Parathyroid adenoma (tissue), 2 donors: ENCODE measurements at regions not wholly inside any gene's neighbourhood (a gene's known extent, or its start where the extent isn't known, plus 50 kb on each side); places are given as distances from the start of the nearest gene placed in this dataset.

Experiments used
- H2AFZ ChIP-seq: fragments of 300-600 bp; sonication (generic); one replicate; pipeline ENCODE4 v1.7.0; 2017; ENCODE audit warnings: antibody characterized with exemption, mild to moderate bottlenecking
- H3K27ac ChIP-seq: fragments of 300-600 bp; sonication (generic); one replicate; pipeline ENCODE4 v1.7.0; 2017
- H3K27me3 ChIP-seq: fragments of 300-600 bp; sonication (generic); one replicate; pipeline ENCODE4 v1.7.0; 2017; ENCODE audit warnings: low read length; ENCODE audit not compliant: control insufficient read depth, insufficient read depth
- H3K36me3 ChIP-seq: fragments of 300-600 bp; sonication (generic); one replicate; pipeline ENCODE4 v1.7.0; 2017; ENCODE audit warnings: low read length; ENCODE audit not compliant: control insufficient read depth, insufficient read depth
- H3K4me1 ChIP-seq: fragments of 300-600 bp; sonication (generic); one replicate; pipeline ENCODE4 v1.7.0; 2017; ENCODE audit warnings: control low read depth
- H3K4me2 ChIP-seq: fragments of 300-600 bp; sonication (generic); one replicate; pipeline ENCODE4 v1.7.0; 2017; ENCODE audit warnings: low read length
- H3K4me3 ChIP-seq: fragments of 300-600 bp; sonication (generic); one replicate; pipeline ENCODE4 v1.7.0; 2017; ENCODE audit warnings: low read depth, low read length
- H3K79me2 ChIP-seq: fragments of 300-600 bp; sonication (generic); one replicate; pipeline ENCODE4 v1.7.0; 2017; ENCODE audit warnings: control low read depth
- H3K9ac ChIP-seq: fragments of 300-600 bp; sonication (generic); one replicate; pipeline ENCODE4 v1.7.0; 2017; ENCODE audit warnings: mild to moderate bottlenecking
- H3K9me3 ChIP-seq: fragments of 300-600 bp; sonication (generic); one replicate; pipeline ENCODE4 v1.7.0; 2017; ENCODE audit warnings: low read length; ENCODE audit not compliant: control insufficient read depth
- TF ChIP-seq, protein P1 (sequence below): fragments of 300-600 bp; sonication (generic); IDR thresholded peaks from one replicate; pipeline ENCODE4 v1.7.0; 2017; ENCODE audit warnings: antibody characterized with exemption, mild to moderate bottlenecking
- donor health status: primary hyperparathyroidism.

- H3K4me3 ChIP-seq: no peak overlapping the region
- H3K27ac ChIP-seq: no peak overlapping the region
- H3K4me2 ChIP-seq: no peak overlapping the region
- H3K9ac ChIP-seq: no peak overlapping the region
- no peaks in the 10 kb centered on the region for H3K27me3 ChIP-seq
- no peaks in the 10 kb centered on the region for H3K9me3 ChIP-seq
- H2AFZ ChIP-seq: no peak overlapping the region
- no peaks in the 10 kb centered on the region for H3K36me3 ChIP-seq
- H3K4me1 ChIP-seq: no peaks in the 10 kb centered on the region
- TF ChIP-seq, protein P1, sequence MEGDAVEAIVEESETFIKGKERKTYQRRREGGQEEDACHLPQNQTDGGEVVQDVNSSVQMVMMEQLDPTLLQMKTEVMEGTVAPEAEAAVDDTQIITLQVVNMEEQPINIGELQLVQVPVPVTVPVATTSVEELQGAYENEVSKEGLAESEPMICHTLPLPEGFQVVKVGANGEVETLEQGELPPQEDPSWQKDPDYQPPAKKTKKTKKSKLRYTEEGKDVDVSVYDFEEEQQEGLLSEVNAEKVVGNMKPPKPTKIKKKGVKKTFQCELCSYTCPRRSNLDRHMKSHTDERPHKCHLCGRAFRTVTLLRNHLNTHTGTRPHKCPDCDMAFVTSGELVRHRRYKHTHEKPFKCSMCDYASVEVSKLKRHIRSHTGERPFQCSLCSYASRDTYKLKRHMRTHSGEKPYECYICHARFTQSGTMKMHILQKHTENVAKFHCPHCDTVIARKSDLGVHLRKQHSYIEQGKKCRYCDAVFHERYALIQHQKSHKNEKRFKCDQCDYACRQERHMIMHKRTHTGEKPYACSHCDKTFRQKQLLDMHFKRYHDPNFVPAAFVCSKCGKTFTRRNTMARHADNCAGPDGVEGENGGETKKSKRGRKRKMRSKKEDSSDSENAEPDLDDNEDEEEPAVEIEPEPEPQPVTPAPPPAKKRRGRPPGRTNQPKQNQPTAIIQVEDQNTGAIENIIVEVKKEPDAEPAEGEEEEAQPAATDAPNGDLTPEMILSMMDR: no peak
- no peaks in the 10 kb centered on the region for H3K79me2 ChIP-seq
Observed at GRCh38 chr11:116086426-116086825, 582.2 kb upstream of the CADM1 start.

DNA sequence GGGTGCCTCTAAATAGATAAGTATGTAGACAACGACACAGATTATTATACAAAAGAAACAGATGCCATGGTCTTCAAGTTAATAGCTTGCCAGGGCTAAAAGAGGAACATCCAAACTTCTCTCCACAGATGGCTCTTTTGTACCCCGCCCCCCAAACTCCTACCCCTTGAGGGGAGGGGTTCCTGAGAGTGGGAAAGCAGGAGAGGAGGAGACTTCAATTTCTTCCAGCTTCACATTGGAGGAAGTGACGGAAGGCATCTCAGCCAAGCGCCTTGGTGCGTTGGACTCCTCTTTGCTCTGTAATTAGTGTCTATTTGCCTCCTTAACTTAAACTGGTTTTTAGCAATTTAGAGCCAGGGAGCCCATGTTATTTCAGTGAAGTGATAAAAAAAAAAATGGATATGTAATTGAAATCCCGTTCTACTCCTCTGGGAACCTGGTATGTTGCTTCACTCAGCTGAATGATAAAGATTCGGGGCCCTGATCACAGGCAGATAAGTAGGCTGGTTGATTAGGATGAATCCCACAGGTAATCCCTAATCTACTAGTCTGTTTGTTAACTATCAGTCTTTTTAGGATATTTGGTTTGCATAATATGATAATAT, 580.9 kb upstream of the CADM1 start:
- H3K36me3 ChIP-seq: no peaks in the 10 kb centered on the region
- no peak overlapping the region for H3K9ac ChIP-seq
- H3K4me1 ChIP-seq: no peaks in the 10 kb centered on the region

GRCh38 chr11:116084511-116084910, 580.3 kb upstream of the CADM1 start:
- H3K27me3 ChIP-seq: no peaks in the 10 kb centered on the region
- no peak overlapping the region for H3K4me2 ChIP-seq
- H3K4me1 ChIP-seq: no peaks in the 10 kb centered on the region
- H3K9ac ChIP-seq: no peak overlapping the region
- no peak overlapping the region for H3K27ac ChIP-seq
- H3K4me3 ChIP-seq: no peak overlapping the region
- H3K79me2 ChIP-seq: no peaks in the 10 kb centered on the region
- no peaks in the 10 kb centered on the region for H3K36me3 ChIP-seq
- H2AFZ ChIP-seq: no peak overlapping the region
- H3K9me3 ChIP-seq: no peaks in the 10 kb centered on the region
- TF ChIP-seq, protein P1: no peak

More for the DNA sequence above, 580.9 kb upstream of the CADM1 start:
- Histone ChIP-seq H3K27ac (no peak overlapping the region), H3K9me3 (no peaks in the 10 kb centered on the region), H3K79me2 (no peaks in the 10 kb centered on the region), H3K4me2 (no peak overlapping the region), H3K27me3 (no peaks in the 10 kb centered on the region), H3K4me3 (no peak overlapping the region), H2AFZ (no peak overlapping the region)
- TF ChIP-seq, protein P1: no peak

DNA sequence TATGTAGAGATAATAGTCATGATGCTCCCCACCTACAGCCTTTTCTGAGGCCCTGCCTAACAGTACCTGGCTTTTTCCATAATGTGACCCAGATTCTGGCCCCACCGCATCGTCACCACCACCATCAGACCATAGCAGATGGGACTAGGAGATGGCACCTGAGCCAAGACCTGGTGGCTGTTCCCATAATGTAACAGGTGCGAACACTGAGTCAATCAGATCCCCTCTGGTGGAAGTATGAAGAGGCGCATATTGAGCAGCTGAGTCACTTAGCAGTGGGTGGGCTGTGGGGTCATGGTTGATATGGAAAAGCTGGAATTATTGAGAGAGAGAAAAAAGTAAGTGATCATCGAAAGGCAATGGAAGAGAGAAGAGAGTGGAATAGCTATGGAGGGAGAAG, 578.0 kb upstream of the CADM1 start:
- no peak overlapping the region for H3K4me3 ChIP-seq
- H3K27ac ChIP-seq: no peak overlapping the region
- H3K27me3 ChIP-seq: no peaks in the 10 kb centered on the region
- H3K4me1 ChIP-seq: no peaks in the 10 kb centered on the region
- H3K9me3 ChIP-seq: no peaks in the 10 kb centered on the region
- H2AFZ ChIP-seq: no peak overlapping the region
- H3K79me2 ChIP-seq: no peaks in the 10 kb centered on the region
- H3K9ac ChIP-seq: no peak overlapping the region
- H3K4me2 ChIP-seq: no peak overlapping the region
- TF ChIP-seq, protein P1: no peak
- H3K36me3 ChIP-seq: no peaks in the 10 kb centered on the region

DNA sequence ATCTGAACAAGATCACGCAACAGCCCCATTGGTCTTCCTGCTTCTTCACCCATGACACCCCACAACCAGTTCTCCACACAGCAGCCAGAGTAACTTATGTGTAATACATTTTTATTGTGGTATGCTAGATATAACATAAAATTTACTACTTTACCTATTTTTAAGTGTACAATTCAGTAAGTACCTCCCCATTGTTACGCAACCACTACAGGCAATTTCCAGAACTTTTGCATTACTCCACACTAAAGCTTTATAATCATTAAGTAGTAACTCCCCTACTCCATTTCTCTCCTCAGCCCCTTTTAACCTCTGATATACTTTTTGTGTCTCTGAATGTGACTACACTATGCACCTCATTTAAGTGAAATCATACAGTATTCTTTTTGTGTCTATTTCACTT, 575.4 kb upstream of the CADM1 start:
- Histone ChIP-seq H3K9ac (no peak overlapping the region), H2AFZ (no peak overlapping the region), H3K4me2 (no peak overlapping the region), H3K27ac (no peak overlapping the region), H3K79me2 (no peaks in the 10 kb centered on the region), H3K4me3 (no peak overlapping the region), H3K36me3 (no peaks in the 10 kb centered on the region), H3K27me3 (no peaks in the 10 kb centered on the region), H3K9me3 (no peaks in the 10 kb centered on the region), H3K4me1 (no peaks in the 10 kb centered on the region)
- TF ChIP-seq, protein P1: no peak
